Lung (tissue), 11 donors: ENCODE measurements at regions not wholly inside any gene's neighbourhood (a gene's known extent, or its start where the extent isn't known, plus 50 kb on each side); places are given as distances from the start of the nearest gene placed in this dataset.
A peak's percentile ranks its signal among the peaks of the same experiment; 100 is the strongest.

Experiments used
- ATAC-seq: fragments of 200-7000 bp; cut with Tn5 transposase; one replicate; pipeline ENCODE4 v1.9.1; 2020; ENCODE audit warnings: moderate number of reproducible peaks; ENCODE audit not compliant: insufficient read depth, low FRiP score
- DNase-seq, 3 donors: peaks; one replicate each; pipeline ENCODE4 v3.0.0-alpha.2; 2013 to 2017
- H3K27ac ChIP-seq, 2 donors: one replicate each; pipeline ENCODE4 v1.5.1; 2013; ENCODE audit warnings: mild to moderate bottlenecking in 2 of 2, moderate library complexity in 2 of 2, control low read depth in 1 of 2, inconsistent platforms in 1 of 2, low read depth in 1 of 2, low read length in 1 of 2
- H3K27me3 ChIP-seq, 3 donors: one replicate each; pipeline ENCODE4 v1.5.1; 2013; ENCODE audit warnings: low read length in 2 of 3; ENCODE audit not compliant: control insufficient read depth in 3 of 3, insufficient read depth in 3 of 3
- H3K36me3 ChIP-seq, 4 donors: one replicate each; pipeline ENCODE4 v1.5.1; 2013; ENCODE audit warnings: low read length in 4 of 4, mild to moderate bottlenecking in 1 of 4, moderate library complexity in 1 of 4; ENCODE audit not compliant: control insufficient read depth in 4 of 4, insufficient read depth in 4 of 4
- H3K4me1 ChIP-seq, 5 donors: one replicate each; pipeline ENCODE4 v1.5.1; 2013; ENCODE audit warnings: low read length in 5 of 5, mild to moderate bottlenecking in 2 of 5, moderate library complexity in 1 of 5; ENCODE audit not compliant: control insufficient read depth in 5 of 5, insufficient read depth in 5 of 5
- H3K4me3 ChIP-seq: one replicate; pipeline ENCODE4 v1.5.1; 2013; ENCODE audit warnings: mild to moderate bottlenecking, control low read depth, moderate library complexity
- H3K9ac ChIP-seq, 2 donors: one replicate each; pipeline ENCODE4 v1.5.1; 2013; ENCODE audit warnings: low read length in 2 of 2, control low read depth in 1 of 2; ENCODE audit not compliant: insufficient read depth in 1 of 2
- H3K9me3 ChIP-seq, 4 donors: one replicate each; pipeline ENCODE4 v1.5.1; 2013; ENCODE audit warnings: low read length in 3 of 4, mild to moderate bottlenecking in 1 of 4, moderate library complexity in 1 of 4; ENCODE audit not compliant: control insufficient read depth in 4 of 4, insufficient read depth in 3 of 4
- WGBS, 2 donors: extraction: QIAGEN DNeasy Blood & Tissue Kit; methylation state at CpG; one replicate each; pipeline ENCODE4 v1.1.7; 2013; 5-methylcytosine and 5-hydroxymethylcytosine counted together
- TF ChIP-seq, protein P1 (sequence below): IDR thresholded peaks from 2 replicates; pipeline ENCODE4 v1.5.1; 2012; ENCODE audit warnings: mild to moderate bottlenecking; ENCODE audit errors: control extremely low read depth, extremely low read depth
- donor health status: control.
- donor health status: control.
- donor health status: Bipolar disorder and iron deficiency.
- donor health status: healthy.
- donor health status: DM: yes; HTN: yes; CAD: no.

DNA sequence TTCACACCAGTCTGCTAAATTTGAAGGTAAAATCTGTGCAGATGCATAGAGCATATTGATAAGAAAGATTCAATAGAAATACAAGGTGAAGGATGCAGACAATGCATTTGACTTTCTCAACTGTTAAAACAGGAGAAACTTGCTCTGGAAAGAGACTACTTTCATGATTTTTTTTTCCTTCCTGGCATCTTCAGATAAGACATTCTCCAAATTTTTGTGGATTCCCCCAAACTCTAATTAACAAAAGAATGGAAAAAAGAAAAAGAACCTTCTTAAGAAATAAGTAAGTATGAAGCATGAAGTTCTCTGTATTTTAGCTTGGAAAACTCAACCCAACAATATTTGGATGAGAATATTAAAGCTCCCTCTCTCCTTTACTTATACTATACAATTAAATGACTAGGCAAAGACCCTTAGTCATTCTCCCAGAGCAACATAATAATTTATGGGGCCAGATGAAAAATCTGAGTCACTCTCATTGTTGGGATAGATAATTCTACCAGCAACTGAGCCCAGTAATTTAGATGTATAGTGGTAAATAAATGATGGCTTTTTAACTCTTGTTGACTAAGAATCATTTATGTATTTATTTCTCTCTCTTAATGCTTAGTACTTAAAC is 298.7 kb upstream of the COL3A1 start:
- ATAC-seq: no peak

GRCh38 chr2:188676010-188676400 is 298.2 kb upstream of the COL3A1 start:
- Histone ChIP-seq H3K9me3 (peaks cover 0 to 2% (median 0%) of the 10 kb centered on the region in 4 donors), H3K27ac (no peak overlapping the region), H3K27me3 (no peaks in the 10 kb centered on the region), H3K4me1 (peaks cover 0 to 5% (median 0%) of the 10 kb centered on the region in 5 donors), H3K9ac (no peak overlapping the region), H3K4me3 (no peak overlapping the region), H3K36me3 (no peaks in the 10 kb centered on the region)
- TF ChIP-seq, protein P1, sequence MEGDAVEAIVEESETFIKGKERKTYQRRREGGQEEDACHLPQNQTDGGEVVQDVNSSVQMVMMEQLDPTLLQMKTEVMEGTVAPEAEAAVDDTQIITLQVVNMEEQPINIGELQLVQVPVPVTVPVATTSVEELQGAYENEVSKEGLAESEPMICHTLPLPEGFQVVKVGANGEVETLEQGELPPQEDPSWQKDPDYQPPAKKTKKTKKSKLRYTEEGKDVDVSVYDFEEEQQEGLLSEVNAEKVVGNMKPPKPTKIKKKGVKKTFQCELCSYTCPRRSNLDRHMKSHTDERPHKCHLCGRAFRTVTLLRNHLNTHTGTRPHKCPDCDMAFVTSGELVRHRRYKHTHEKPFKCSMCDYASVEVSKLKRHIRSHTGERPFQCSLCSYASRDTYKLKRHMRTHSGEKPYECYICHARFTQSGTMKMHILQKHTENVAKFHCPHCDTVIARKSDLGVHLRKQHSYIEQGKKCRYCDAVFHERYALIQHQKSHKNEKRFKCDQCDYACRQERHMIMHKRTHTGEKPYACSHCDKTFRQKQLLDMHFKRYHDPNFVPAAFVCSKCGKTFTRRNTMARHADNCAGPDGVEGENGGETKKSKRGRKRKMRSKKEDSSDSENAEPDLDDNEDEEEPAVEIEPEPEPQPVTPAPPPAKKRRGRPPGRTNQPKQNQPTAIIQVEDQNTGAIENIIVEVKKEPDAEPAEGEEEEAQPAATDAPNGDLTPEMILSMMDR: no peak
- 88 to 96% methylated on average over 1 of the region's 1 CpG for WGBS, 2 donors
- ATAC-seq (no peak), DNase-seq (no peak)

More for the DNA sequence above, 298.7 kb upstream of the COL3A1 start:
- Histone ChIP-seq H3K36me3 (no peaks in the 10 kb centered on the region), H3K27me3 (no peaks in the 10 kb centered on the region), H3K9me3 (peaks cover 0 to 2% (median 0%) of the 10 kb centered on the region in 4 donors), H3K4me3 (no peak overlapping the region), H3K4me1 (peaks cover 0 to 5% (median 0%) of the 10 kb centered on the region in 5 donors), H3K27ac (no peak overlapping the region), H3K9ac (no peak overlapping the region)
- no peak for DNase-seq
- TF ChIP-seq, protein P1: no peak

DNA sequence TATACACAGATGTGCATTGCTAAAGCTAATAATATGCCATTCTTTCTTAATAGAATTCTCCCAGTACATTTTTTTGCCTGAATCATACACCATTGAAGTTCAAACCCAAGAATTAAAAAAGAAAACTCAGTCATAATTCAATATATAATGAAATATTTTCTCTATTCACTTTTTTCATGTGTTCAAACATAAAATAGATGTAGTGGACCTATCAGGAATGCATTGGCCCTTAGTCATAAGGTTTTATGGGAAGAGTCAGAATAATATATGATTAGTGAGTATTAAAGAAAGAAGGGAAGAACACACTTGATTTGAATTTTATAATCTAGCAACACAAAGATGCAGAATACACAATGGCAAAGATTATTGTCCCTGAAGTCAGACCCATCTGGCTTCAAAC is 297.0 kb upstream of the COL3A1 start:
- no peak for ATAC-seq
- Histone ChIP-seq H3K9ac (no peak overlapping the region), H3K27me3 (no peaks in the 10 kb centered on the region), H3K27ac (no peak overlapping the region), H3K9me3 (peaks cover 0 to 2% (median 0%) of the 10 kb centered on the region in 4 donors), H3K4me3 (no peak overlapping the region), H3K36me3 (no peaks in the 10 kb centered on the region), H3K4me1 (peaks cover 0 to 5% (median 0%) of the 10 kb centered on the region in 5 donors)
- DNase-seq: no peak
- TF ChIP-seq, protein P1: no peak

- H3K9ac ChIP-seq: no peak overlapping the region
- 56 to 71% methylated on average over 2 of the region's 2 CpGs for WGBS, 2 donors
- no peaks in the 10 kb centered on the region for H3K27me3 ChIP-seq
- peaks cover 0 to 2% (median 0%) of the 10 kb centered on the region in 4 donors for H3K9me3 ChIP-seq
- H3K4me3 ChIP-seq: no peak overlapping the region
- no peak overlapping the region for H3K27ac ChIP-seq
- ATAC-seq (no peak), DNase-seq (peak in 2 of 3 donors; percentile 47 to 65)
- TF ChIP-seq, protein P1: no peak
- H3K4me1 ChIP-seq: peaks cover 0 to 5% (median 0%) of the 10 kb centered on the region in 5 donors
- H3K36me3 ChIP-seq: no peaks in the 10 kb centered on the region
Measured at GRCh38 chr2:188678882-188679281, 295.3 kb upstream of the COL3A1 start.
